ENCODE measurements at regions not wholly inside any gene's neighbourhood (a gene's known extent, or its start where the extent isn't known, plus 50 kb on each side); places are given as distances from the start of the nearest gene placed in this dataset.
A peak's percentile ranks its signal among the peaks of the same experiment; 100 is the strongest.

- no peaks in the 10 kb centered on the region for H3K9me1 ChIP-seq (ENCODE audit: insufficient read depth, low read length)
- no peak overlapping the region for H3K4ac ChIP-seq (ENCODE audit: low read depth, low read length)
- intact Hi-C loops (cut with micrococcal nuclease) (no loop called here), in situ Hi-C loops (cut with MboI; ENCODE audit: low sequenced_read_pairs) (no loop called here), dilution Hi-C loops (cut with HindIII; ENCODE audit: low sequenced_read_pairs, unreplicated experiment) (no loop called here)
- no peak overlapping the region for H2AK5ac ChIP-seq (ENCODE audit: low read depth, low read length)
- H3K27ac ChIP-seq (ENCODE audit: insufficient read depth, low read length), result no peak overlapping the region
- H3K18ac ChIP-seq (ENCODE audit: low read depth, low read length), result no peak overlapping the region
- H3K9ac ChIP-seq (ENCODE audit: low read depth, low read length), result no peak overlapping the region
- H3K4me3 ChIP-seq (ENCODE audit: insufficient read depth, low read depth, low read length), result no peak overlapping the region
- H4K5ac ChIP-seq (ENCODE audit: low read depth, low read length), result no peak overlapping the region
- DNase-seq, result no peak
- H3K4me1 ChIP-seq (ENCODE audit: control insufficient read depth, insufficient read depth, low read length), result no peaks in the 10 kb centered on the region
- no peak overlapping the region for H3K56ac ChIP-seq (ENCODE audit: extremely low read depth, insufficient read depth, low read length)
- no peaks in the 10 kb centered on the region for H4K20me1 ChIP-seq (ENCODE audit: insufficient read depth, low read length)
- H3K4me2 ChIP-seq (ENCODE audit: low read depth, low read length), result no peak overlapping the region
- no peaks in the 10 kb centered on the region for H3K36me3 ChIP-seq (ENCODE audit: control insufficient read depth, insufficient read depth, low read length)
- ChIA-PET POLR2A (ENCODE audit: unreplicated experiment) (no interaction called here), CTCF (no interaction called here)
- no peak overlapping the region for H3K14ac ChIP-seq (replicated peaks; ENCODE audit: low read depth, low read length)
- no peak overlapping the region for H2BK20ac ChIP-seq (ENCODE audit: low read depth, low read length)
- no peak overlapping the region for H2BK15ac ChIP-seq (ENCODE audit: low read depth, low read length)
- no peak overlapping the region for H4K91ac ChIP-seq (ENCODE audit: insufficient read depth, low read depth, low read length)
- no peak overlapping the region for H4K8ac ChIP-seq (ENCODE audit: low read depth in 2 of 2, low read length in 2 of 2)
- WGBS, 2 experiments (ENCODE audit: extremely low coverage in 2 of 2, insufficient read length in 1 of 2), result no CpG with 5 or more reads among the region's 2 CpGs
- H2BK120ac ChIP-seq (ENCODE audit: low read depth, low read length), result no peak overlapping the region
- H3K23ac ChIP-seq (ENCODE audit: low read depth, low read length), result no peak overlapping the region
- H2BK5ac ChIP-seq (ENCODE audit: low read depth, low read length, poor library complexity, severe bottlenecking), result no peak overlapping the region
- H3K27me3 ChIP-seq (ENCODE audit: control insufficient read depth, insufficient read depth, low read length), result peaks cover 4% of the 10 kb centered on the region; the same call in 1 of the 2 replicates
- H2AFZ ChIP-seq (replicated peaks; ENCODE audit: low read length, poor library complexity), result no peak overlapping the region
- ATAC-seq (ENCODE audit: low read depth), result no peak
- H3K9me3 ChIP-seq (ENCODE audit: control insufficient read depth, insufficient read depth, low read length), result no peaks in the 10 kb centered on the region
- H2AK9ac ChIP-seq (replicated peaks; ENCODE audit: low read depth, low read length, poor library complexity), result no peak overlapping the region
- no peaks in the 10 kb centered on the region for H3K79me1 ChIP-seq (ENCODE audit: low read depth in 1 of 2, low read length in 2 of 2)
- BruUV-seq (replicated peaks), result no TSS peak
- TF ChIP-seq BHLHE40 (IDR thresholded peaks at IDR 0.05; ENCODE audit: low read depth, low read length) (no peak), CEBPB (IDR thresholded peaks at IDR 0.05; ENCODE audit: low read depth, low read length) (0 out of 2 replicates have a peak, but pooled peaks have one; percentile 3)
These were observed 182.5 kb downstream of the TXNL1 start for GRCh38 chr18:56455874-56456273.

Measured in IMR-90 (cell line).